Thyroid gland (tissue), 4 donors: ENCODE measurements at regions not wholly inside any gene's neighbourhood (a gene's known extent, or its start where the extent isn't known, plus 50 kb on each side); places are given as distances from the start of the nearest gene placed in this dataset.

Experiments
- CTCF ChIP-seq, 6 experiments: fragments of 200-600 bp in 3 of 6; fragments of 450-650 bp in 3 of 6; sonication (generic) in 3 of 6; IDR thresholded peaks; one replicate each; pipeline ENCODE4 v1.5.1; 2016 to 2019; ENCODE audit warnings: antibody characterized with exemption in 6 of 6, mild to moderate bottlenecking in 2 of 6, inconsistent platforms in 1 of 6, moderate library complexity in 1 of 6
- POLR2A ChIP-seq, 2 donors: fragments of 450-650 bp; IDR thresholded peaks; one replicate each; pipeline ENCODE4 v1.6.1; 2017; ENCODE audit warnings: antibody characterized with exemption in 2 of 2, mild to moderate bottlenecking in 2 of 2, moderate library complexity in 1 of 2

- TF ChIP-seq CTCF (IDR thresholded peaks at IDR 0.05): no peak
- TF ChIP-seq POLR2A (IDR thresholded peaks at IDR 0.05): no peak
These were observed 263.0 kb upstream of the RPL38 start for GRCh38 chr17:73940511-73940910.
